Neuronal stem cell (in vitro differentiated cells): ENCODE measurements at regions not wholly inside any gene's neighbourhood (a gene's known extent, or its start where the extent isn't known, plus 50 kb on each side); places are given as distances from the start of the nearest gene placed in this dataset.

ENCODE experiments used
- DNase-seq: peaks from one replicate; pipeline ENCODE4 v3.0.0-alpha.2; 2013; ENCODE audit warnings: low spot score
- H2AFZ ChIP-seq: one replicate; pipeline ENCODE4 v1.6.1; 2013; ENCODE audit warnings: mild to moderate bottlenecking, low read length, inconsistent platforms
- H2AK5ac ChIP-seq: 2 replicates; pipeline ENCODE4 v1.6.1; 2013; ENCODE audit warnings: low read depth, mild to moderate bottlenecking, inconsistent platforms, low read length, moderate library complexity, mixed read lengths
- H2BK120ac ChIP-seq: 2 replicates; pipeline ENCODE4 v1.6.1; 2013; ENCODE audit warnings: low read depth, mild to moderate bottlenecking, inconsistent platforms, low read length, moderate library complexity, mixed read lengths
- H2BK12ac ChIP-seq: one replicate; pipeline ENCODE4 v1.6.1; 2013; ENCODE audit warnings: low read length, inconsistent platforms
- H2BK15ac ChIP-seq: 2 replicates; pipeline ENCODE4 v1.6.1; 2013; ENCODE audit warnings: mild to moderate bottlenecking, low read length, inconsistent platforms, mixed read lengths
- H2BK5ac ChIP-seq: one replicate; pipeline ENCODE4 v1.6.1; 2013; ENCODE audit warnings: inconsistent platforms, mild to moderate bottlenecking, low read length, moderate library complexity
- H3K14ac ChIP-seq: one replicate; pipeline ENCODE4 v1.6.1; 2013; ENCODE audit warnings: low read length, inconsistent platforms
- H3K18ac ChIP-seq: 2 replicates; pipeline ENCODE4 v1.6.1; 2013; ENCODE audit warnings: low read length, inconsistent platforms
- H3K23ac ChIP-seq: 2 replicates; pipeline ENCODE4 v1.6.1; 2013; ENCODE audit warnings: low read depth, mild to moderate bottlenecking, mixed read lengths, low read length, inconsistent platforms; ENCODE audit not compliant: poor library complexity
- H3K27ac ChIP-seq: replicated peaks from 3 replicates; pipeline ENCODE4 v1.5.1; 2013; ENCODE audit warnings: low read length, inconsistent platforms
- H3K27me3 ChIP-seq, 3 experiments: 2 replicates each; pipeline ENCODE4 v1.6.1; 2013; ENCODE audit warnings: low read length in 3 of 3, mild to moderate bottlenecking in 2 of 3, inconsistent platforms in 1 of 3, low read depth in 1 of 3, mixed read lengths in 1 of 3, moderate library complexity in 1 of 3; ENCODE audit not compliant: control insufficient read depth in 3 of 3, insufficient read depth in 3 of 3
- H3K36me3 ChIP-seq, 2 donors: replicated peaks in 1 of 2; 2 replicates each; pipeline ENCODE4 v1.6.1; 2013; ENCODE audit warnings: low read length in 2 of 2; ENCODE audit not compliant: control insufficient read depth in 2 of 2, insufficient read depth in 2 of 2
- H3K4ac ChIP-seq: 2 replicates; pipeline ENCODE4 v1.6.1; 2013; ENCODE audit warnings: inconsistent platforms, mild to moderate bottlenecking, low read length, moderate library complexity
- H3K4me1 ChIP-seq, 2 donors: 1 replicate in 1 of 2; 2 replicates in 1 of 2; pipeline ENCODE4 v1.6.1; 2013; ENCODE audit warnings: low read length in 2 of 2, low read depth in 1 of 2; ENCODE audit not compliant: control insufficient read depth in 2 of 2, insufficient read depth in 1 of 2
- H3K4me2 ChIP-seq: one replicate; pipeline ENCODE4 v1.6.1; 2013; ENCODE audit warnings: mild to moderate bottlenecking, low read length, inconsistent platforms; ENCODE audit not compliant: insufficient read depth, poor library complexity, severe bottlenecking
- H3K4me3 ChIP-seq, 2 donors: 2 replicates each; pipeline ENCODE4 v1.5.1; 2013; ENCODE audit warnings: low read length in 2 of 2, mild to moderate bottlenecking in 2 of 2, inconsistent platforms in 1 of 2, moderate library complexity in 1 of 2
- H3K79me1 ChIP-seq: one replicate; pipeline ENCODE4 v1.6.1; 2013; ENCODE audit warnings: low read depth, mild to moderate bottlenecking, inconsistent platforms, low read length, moderate library complexity
- H3K9ac ChIP-seq: one replicate; pipeline ENCODE4 v1.6.1; 2013; ENCODE audit warnings: mild to moderate bottlenecking, low read depth, low read length, inconsistent platforms; ENCODE audit not compliant: poor library complexity
- H3K9me3 ChIP-seq, 2 donors: replicated peaks in 1 of 2; 2 replicates each; pipeline versions ENCODE3 to v1.6.1; 2013; ENCODE audit warnings: low read length in 2 of 2, mild to moderate bottlenecking in 2 of 2, inconsistent platforms in 1 of 2, low read depth in 1 of 2, mixed read lengths in 1 of 2, moderate library complexity in 1 of 2; ENCODE audit not compliant: control insufficient read depth in 2 of 2, insufficient read depth in 1 of 2
- H4K8ac ChIP-seq: one replicate; pipeline ENCODE4 v1.6.1; 2013; ENCODE audit warnings: low read depth, mild to moderate bottlenecking, inconsistent platforms, low read length, moderate library complexity
- H4K91ac ChIP-seq: one replicate; pipeline ENCODE4 v1.6.1; 2013; ENCODE audit warnings: low read length, low read depth, mild to moderate bottlenecking, inconsistent platforms; ENCODE audit not compliant: poor library complexity
- WGBS, 2 donors: extraction: QIAGEN DNeasy Blood & Tissue Kit; methylation state at CpG; one replicate each; pipeline ENCODE4 v1.1.7; 2013; ENCODE audit warnings: missing lambda C conversion rate in 2 of 2, mixed read lengths in 1 of 2; ENCODE audit not compliant: insufficient read length in 2 of 2, insufficient replicate concordance in 1 of 2; ENCODE audit errors: extremely low coverage in 2 of 2; 5-methylcytosine and 5-hydroxymethylcytosine counted together

DNA sequence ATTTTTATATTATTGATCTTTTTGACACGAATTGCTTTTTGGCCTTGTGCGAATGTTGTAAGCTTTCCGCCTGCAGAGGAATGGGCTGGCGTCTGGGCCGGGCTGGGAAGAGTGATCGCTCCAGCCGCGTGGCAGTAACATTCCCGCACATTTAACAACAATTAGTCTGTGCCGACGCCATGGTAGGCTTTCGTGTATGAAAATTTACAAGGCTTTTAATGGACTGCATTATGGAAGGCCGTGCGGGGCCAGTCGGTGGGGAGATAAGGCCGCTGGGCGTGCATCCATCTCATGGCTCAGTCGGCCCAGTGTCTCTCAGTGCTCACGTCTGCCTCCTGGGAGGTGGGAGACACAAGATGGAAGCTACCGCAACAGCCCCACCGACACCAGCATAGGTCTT, 142.2 kb downstream of the PHETA1 start:
- Histone ChIP-seq H3K79me1 (no peaks in the 10 kb centered on the region), H3K23ac (no peak overlapping the region), H2BK5ac (no peak overlapping the region), H4K8ac (no peak overlapping the region), H2BK120ac (no peak overlapping the region), H3K4ac (no peak overlapping the region), H3K36me3 (no peaks in the 10 kb centered on the region), H2AK5ac (peak overlapping the region; percentile 25), H3K14ac (no peak overlapping the region), H2AFZ (no peak overlapping the region), H3K9me3 (no peaks in the 10 kb centered on the region), H3K27ac (no peak overlapping the region), H3K18ac (no peak overlapping the region), H3K4me2 (no peak overlapping the region), H3K9ac (no peak overlapping the region), H3K4me1 (peaks cover 1 to 3% of the 10 kb centered on the region in 2 donors), H4K91ac (no peak overlapping the region), H3K4me3 (no peak overlapping the region), H2BK12ac (no peak overlapping the region), H2BK15ac (no peak overlapping the region), H3K27me3 (no peaks in the 10 kb centered on the region)
- no CpG with 5 or more reads among the region's 21 CpGs for WGBS, 2 donors
- no peak for DNase-seq

DNA sequence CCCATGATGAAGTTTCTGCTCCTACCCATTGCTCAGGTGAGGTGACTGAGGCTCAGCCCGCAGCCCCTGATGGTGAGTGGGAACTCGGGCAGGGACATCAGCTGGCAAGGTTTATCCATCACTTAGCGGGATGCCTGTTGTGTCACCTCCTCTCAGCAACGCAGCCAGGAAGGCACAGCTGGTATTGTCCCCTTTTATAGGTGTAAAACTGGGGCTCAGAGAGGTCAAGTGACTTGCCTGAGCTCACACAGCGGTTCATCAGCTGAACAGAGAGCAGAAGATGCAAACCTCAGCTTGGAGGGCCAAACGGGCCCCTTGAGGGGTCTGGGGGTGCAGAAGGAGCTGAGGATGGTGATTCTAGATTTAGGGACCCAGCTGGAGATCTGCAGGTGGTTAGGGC, 143.6 kb downstream of the PHETA1 start:
- Histone ChIP-seq H2BK120ac (no peak overlapping the region), H3K4me3 (no peak overlapping the region), H2BK12ac (no peak overlapping the region), H3K4me1 (peaks cover 1 to 5% of the 10 kb centered on the region in 2 donors), H3K36me3 (no peaks in the 10 kb centered on the region), H3K18ac (no peak overlapping the region), H3K79me1 (no peaks in the 10 kb centered on the region), H3K27me3 (no peaks in the 10 kb centered on the region), H2BK15ac (no peak overlapping the region), H2BK5ac (no peak overlapping the region), H4K91ac (no peak overlapping the region), H3K23ac (no peak overlapping the region), H3K4ac (no peak overlapping the region), H3K9me3 (no peaks in the 10 kb centered on the region), H2AK5ac (no peak overlapping the region), H3K27ac (no peak overlapping the region), H3K14ac (no peak overlapping the region), H3K4me2 (no peak overlapping the region), H2AFZ (no peak overlapping the region), H3K9ac (no peak overlapping the region), H4K8ac (no peak overlapping the region)
- whole genome bisulfite sequencing, 2 donors: no CpG with 5 or more reads among the region's 6 CpGs
- DNase-seq: no peak

DNA sequence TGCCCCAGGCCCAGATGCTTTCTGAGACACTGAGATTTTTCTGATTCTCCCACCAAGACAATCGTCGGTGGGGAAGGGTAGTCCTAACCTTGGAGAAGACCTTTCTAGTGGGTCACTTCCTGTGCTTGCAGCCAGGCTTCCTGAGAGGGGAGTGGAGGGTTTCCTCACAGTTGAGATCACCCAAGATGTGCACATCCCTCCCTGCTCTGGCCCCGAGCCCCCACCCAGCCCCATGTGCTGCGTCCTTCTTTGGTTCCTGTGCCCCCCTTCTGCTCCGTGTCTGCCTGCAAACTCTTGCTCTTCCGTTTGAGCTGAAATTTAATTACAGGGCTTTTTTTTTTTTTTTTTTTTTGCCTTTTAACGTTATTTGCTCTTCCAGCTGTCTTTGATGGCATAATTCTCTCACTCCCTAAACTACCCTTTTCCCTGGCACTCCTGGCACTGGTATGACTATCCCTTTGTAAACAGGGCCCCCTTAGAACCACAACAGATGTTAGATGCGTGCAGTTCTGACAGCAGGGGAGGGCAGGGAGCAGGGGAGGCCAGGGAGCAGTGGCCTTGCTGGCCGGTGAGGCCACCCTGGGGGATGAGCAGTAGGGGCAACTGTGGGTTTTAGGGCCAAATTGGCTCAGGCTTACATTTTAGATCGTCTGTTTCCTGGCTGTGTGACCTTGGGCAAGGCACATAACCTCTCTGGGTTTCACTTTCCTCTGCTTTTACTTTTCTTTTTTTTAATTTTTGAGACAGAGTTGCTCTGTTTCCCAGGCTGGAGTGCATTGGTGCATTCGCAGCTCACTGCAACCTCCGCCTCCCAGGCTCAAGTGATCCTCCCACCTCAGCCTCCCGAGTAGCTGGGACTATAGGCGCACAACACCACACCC, 144.5 kb downstream of the PHETA1 start:
- Histone ChIP-seq H4K8ac (no peak overlapping the region), H3K79me1 (no peaks in the 10 kb centered on the region), H3K9me3 (no peaks in the 10 kb centered on the region), H2BK120ac (no peak overlapping the region), H2BK15ac (no peak overlapping the region), H3K27me3 (no peaks in the 10 kb centered on the region), H3K23ac (no peak overlapping the region), H4K91ac (no peak overlapping the region), H3K4me2 (no peak overlapping the region), H2AFZ (no peak overlapping the region), H3K36me3 (no peaks in the 10 kb centered on the region), H3K14ac (no peak overlapping the region), H2BK5ac (no peak overlapping the region), H3K27ac (no peak overlapping the region), H3K9ac (no peak overlapping the region), H3K18ac (no peak overlapping the region), H2BK12ac (no peak overlapping the region), H3K4me1 (peaks cover 1 to 5% of the 10 kb centered on the region in 2 donors), H2AK5ac (no peak overlapping the region), H3K4me3 (no peak overlapping the region), H3K4ac (no peak overlapping the region)
- no peak for DNase-seq
- no CpG with 5 or more reads among the region's 14 CpGs for WGBS, 2 donors

DNA sequence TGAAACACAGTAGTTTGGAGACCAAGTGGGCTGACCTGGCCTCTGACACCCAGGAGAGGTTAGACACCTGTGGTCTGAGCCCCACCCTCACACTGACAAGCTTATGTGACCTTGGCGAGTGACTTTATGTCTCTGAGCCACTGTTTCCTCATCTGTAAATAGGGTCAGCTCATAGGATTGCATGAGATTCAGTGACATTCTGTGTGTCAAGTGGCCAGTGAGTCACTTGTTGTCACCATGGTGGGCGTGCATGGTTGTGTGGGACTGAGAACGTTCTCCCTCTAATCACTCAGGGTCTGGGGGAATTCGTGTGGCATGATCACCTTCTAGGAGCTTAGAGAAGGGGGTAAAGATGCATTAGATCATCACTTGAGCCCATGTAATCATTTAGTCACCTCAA, 146.4 kb downstream of the PHETA1 start:
- Histone ChIP-seq H3K4ac (no peak overlapping the region), H2BK15ac (no peak overlapping the region), H3K4me3 (no peak overlapping the region), H3K9ac (no peak overlapping the region), H3K27me3 (no peaks in the 10 kb centered on the region), H4K91ac (no peak overlapping the region), H3K4me1 (peaks cover 1 to 5% of the 10 kb centered on the region in 2 donors), H3K36me3 (no peaks in the 10 kb centered on the region), H3K18ac (no peak overlapping the region), H2BK120ac (no peak overlapping the region), H2AFZ (no peak overlapping the region), H3K79me1 (no peaks in the 10 kb centered on the region), H3K27ac (no peak overlapping the region), H4K8ac (no peak overlapping the region), H3K4me2 (no peak overlapping the region), H3K23ac (no peak overlapping the region), H3K9me3 (no peaks in the 10 kb centered on the region), H2BK12ac (no peak overlapping the region), H3K14ac (no peak overlapping the region), H2AK5ac (no peak overlapping the region), H2BK5ac (no peak overlapping the region)
- no peak for DNase-seq
- WGBS, 2 donors: no CpG with 5 or more reads among the region's 4 CpGs
